ENCODE measurements at regions not wholly inside any gene's neighbourhood (a gene's known extent, or its start where the extent isn't known, plus 50 kb on each side); places are given as distances from the start of the nearest gene placed in this dataset.

DNA sequence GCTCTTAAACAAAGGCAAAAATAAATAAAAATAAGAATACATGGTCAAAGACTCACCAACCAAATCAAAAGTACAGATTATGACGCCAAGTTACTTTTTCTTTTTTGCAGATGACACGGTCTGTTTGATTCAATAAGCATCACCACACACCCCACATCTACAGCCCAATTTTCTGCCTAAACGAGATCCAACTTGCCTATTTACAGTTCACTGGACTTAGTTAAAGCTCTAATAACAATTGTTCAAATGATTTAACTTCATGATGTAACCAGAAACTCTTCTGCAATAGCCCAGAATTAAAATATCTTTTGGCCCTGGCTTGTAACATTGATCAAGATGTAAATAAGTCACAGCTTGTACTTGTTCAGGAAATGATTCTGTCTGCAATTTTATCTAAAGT lies 590.3 kb upstream of the C9orf72 start:
- Mint-ChIP-seq H3K27ac (no peak overlapping the region), H3K4me3 (no peak overlapping the region), H3K27me3 (no peaks in the 10 kb centered on the region), H3K4me1 (no peaks in the 10 kb centered on the region), H3K9me3 (no peaks in the 10 kb centered on the region), H3K36me3 (no peaks in the 10 kb centered on the region)
- CTCF ChIA-PET, result no interaction called here
- no peak for DNase-seq

DNA sequence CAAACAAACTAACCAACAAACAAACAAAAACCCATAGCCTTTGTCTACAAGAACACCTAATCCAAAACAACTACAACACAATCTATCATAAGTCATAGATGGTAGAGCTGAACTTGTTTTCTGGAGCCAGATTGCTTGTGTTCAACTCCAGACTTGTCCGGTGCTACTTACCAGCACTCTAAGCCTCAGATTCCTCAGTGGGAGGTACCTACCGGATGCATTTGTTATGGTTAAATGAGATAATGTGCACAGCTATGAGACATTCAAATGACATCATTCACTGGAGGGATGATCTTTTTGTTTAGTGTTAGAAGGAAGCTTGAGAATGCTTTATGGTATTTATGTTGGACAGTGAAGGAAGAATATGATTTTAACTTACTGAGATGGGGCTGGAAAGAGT lies 592.9 kb upstream of the C9orf72 start:
- no peaks in the 10 kb centered on the region for H3K4me1 Mint-ChIP-seq
- H3K9me3 Mint-ChIP-seq, result no peaks in the 10 kb centered on the region
- no peak for DNase-seq
- no peaks in the 10 kb centered on the region for H3K36me3 Mint-ChIP-seq
- CTCF ChIA-PET, result no interaction called here
- H3K27me3 Mint-ChIP-seq, result no peaks in the 10 kb centered on the region
- no peak overlapping the region for H3K27ac Mint-ChIP-seq
- no peak overlapping the region for H3K4me3 Mint-ChIP-seq

DNA sequence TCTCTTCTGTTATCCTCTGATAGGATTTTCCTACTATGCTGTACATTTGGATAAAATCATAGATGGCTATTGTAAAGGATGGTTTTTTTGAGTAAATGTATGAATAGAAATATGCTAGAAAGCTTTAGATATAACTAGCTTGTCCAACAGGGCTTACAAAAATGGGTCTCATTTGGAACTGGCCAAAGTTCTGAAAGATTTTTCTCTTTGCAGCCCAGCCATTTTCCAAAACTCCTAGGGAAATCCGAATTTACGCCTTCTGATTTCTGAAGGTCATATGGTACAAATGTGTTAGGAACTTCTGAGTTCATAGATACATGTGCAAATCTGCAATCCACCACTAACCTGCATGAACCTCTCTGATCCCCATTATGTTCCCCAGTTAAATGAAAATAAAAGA lies 603.9 kb upstream of the C9orf72 start:
- no peaks in the 10 kb centered on the region for H3K9me3 Mint-ChIP-seq
- no peaks in the 10 kb centered on the region for H3K36me3 Mint-ChIP-seq
- H3K27me3 Mint-ChIP-seq, result no peaks in the 10 kb centered on the region
- no peak overlapping the region for H3K27ac Mint-ChIP-seq
- CTCF ChIA-PET, result no interaction called here
- H3K4me3 Mint-ChIP-seq, result no peak overlapping the region
- H3K4me1 Mint-ChIP-seq, result no peaks in the 10 kb centered on the region
- no peak for DNase-seq

DNA sequence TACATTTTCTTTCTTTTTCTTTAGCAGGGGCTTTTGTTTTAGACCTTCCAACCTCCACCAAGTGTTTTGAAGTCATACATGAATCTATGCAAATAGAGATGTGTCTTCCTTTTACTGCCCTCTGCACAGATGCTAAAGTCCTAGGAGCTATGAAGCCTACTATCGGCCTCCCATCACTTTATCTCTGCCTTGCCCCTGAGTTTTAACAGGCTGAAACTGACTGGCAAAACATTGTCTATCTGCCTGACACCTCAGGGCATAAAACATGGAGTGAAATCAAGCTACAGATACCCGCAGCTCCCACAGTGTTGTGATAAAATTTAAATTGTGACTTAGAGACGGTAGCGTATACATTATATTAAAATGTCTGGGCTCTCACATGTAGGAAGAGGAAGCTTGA lies 604.6 kb upstream of the C9orf72 start:
- no peak overlapping the region for H3K27ac Mint-ChIP-seq
- no peak overlapping the region for H3K4me3 Mint-ChIP-seq
- H3K4me1 Mint-ChIP-seq, result no peaks in the 10 kb centered on the region
- H3K9me3 Mint-ChIP-seq, result no peaks in the 10 kb centered on the region
- DNase-seq, result no peak
- no peaks in the 10 kb centered on the region for H3K27me3 Mint-ChIP-seq
- CTCF ChIA-PET, result no interaction called here
- H3K36me3 Mint-ChIP-seq, result no peaks in the 10 kb centered on the region

DNA sequence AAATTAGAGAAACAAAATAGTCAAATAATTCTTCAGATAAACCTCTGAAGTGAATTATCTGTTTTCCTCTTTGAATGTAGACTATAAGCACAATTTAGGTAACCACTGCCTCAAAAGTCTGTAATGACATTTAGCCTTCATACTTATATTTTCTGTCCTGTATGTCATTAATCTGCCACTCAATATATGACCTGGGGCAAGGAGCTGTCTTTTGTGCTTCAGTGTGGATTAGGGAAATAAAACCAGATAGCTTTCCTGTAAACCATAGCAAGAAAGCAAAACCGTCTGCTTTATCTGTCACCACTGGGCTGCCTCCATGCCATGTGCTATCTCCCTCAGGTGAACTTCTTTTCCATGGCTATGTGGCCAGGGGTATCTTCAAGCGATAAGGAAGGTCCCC lies 606.6 kb upstream of the C9orf72 start:
- no peak overlapping the region for H3K4me3 Mint-ChIP-seq
- H3K36me3 Mint-ChIP-seq, result no peaks in the 10 kb centered on the region
- H3K9me3 Mint-ChIP-seq, result no peaks in the 10 kb centered on the region
- CTCF ChIA-PET, result no interaction called here
- no peaks in the 10 kb centered on the region for H3K27me3 Mint-ChIP-seq
- no peaks in the 10 kb centered on the region for H3K4me1 Mint-ChIP-seq
- H3K27ac Mint-ChIP-seq, result no peak overlapping the region
- DNase-seq, result no peak

DNA sequence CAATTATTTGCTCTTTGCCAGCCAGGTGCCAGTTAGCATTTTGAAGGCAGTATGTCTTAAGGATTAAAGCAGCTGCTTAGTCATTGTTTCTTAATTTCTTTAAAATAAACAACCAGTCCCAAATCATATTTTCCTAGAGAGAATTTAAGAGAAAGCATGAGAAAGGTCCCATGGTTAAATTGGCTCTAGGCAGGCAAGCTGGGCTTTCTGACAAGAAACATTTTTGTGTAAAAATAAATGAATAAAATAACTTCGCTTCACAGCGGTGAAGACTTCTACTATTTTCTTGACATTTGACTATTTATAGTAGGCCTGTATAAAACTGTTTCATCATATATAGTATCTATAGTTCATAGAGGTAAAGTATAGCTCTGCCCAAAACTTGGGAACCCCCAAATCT lies 617.7 kb upstream of the C9orf72 start:
- H3K27ac Mint-ChIP-seq, result no peak overlapping the region
- no peaks in the 10 kb centered on the region for H3K4me1 Mint-ChIP-seq
- DNase-seq, result no peak
- CTCF ChIA-PET, result no interaction called here
- H3K9me3 Mint-ChIP-seq, result peaks cover 24% of the 10 kb centered on the region
- H3K4me3 Mint-ChIP-seq, result no peak overlapping the region
- no peaks in the 10 kb centered on the region for H3K36me3 Mint-ChIP-seq
- no peaks in the 10 kb centered on the region for H3K27me3 Mint-ChIP-seq

DNA sequence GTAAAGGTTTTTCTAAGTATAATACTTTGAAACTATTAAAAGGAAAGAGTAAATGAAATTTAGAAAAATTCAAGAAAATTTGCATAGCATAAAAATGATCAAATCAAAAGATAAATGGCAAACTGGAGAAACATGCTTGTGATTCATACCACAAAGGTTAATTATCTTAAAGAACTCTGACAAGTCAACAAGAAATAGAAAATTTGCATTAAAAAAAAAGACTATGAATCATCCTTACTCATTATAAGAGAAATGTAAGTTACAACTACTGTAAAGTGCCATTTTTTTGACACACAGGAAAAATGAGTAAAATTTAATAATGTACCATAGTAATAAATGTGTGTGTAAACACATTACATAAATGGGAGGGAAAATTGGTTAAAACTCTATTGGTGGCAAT lies 624.4 kb upstream of the C9orf72 start:
- DNase-seq, result no peak
- CTCF ChIA-PET, result no interaction called here
- no peak overlapping the region for H3K4me3 Mint-ChIP-seq

DNA sequence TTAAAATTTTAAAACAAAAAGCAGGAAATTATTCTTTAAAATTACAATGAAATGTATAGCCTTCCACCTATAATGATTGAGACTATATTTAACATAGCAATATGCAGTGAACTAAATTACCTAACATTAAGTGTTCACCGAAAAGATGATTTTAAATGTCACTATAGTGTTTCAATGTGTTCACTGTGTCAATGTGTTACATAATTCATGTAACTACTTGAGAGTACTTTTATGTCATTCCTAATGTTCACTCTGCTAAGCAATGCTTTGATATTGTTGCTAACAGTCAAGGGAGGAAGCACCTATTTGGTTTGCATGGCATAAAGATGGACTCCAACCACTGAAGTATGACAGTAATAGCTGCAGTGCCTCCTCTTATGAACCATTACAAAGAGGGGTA lies 629.8 kb upstream of the C9orf72 start:
- H3K36me3 Mint-ChIP-seq, result no peaks in the 10 kb centered on the region
- CTCF ChIA-PET, result no interaction called here
- H3K27ac Mint-ChIP-seq, result no peak overlapping the region
- DNase-seq, result no peak
- H3K27me3 Mint-ChIP-seq, result no peaks in the 10 kb centered on the region
- H3K9me3 Mint-ChIP-seq, result no peaks in the 10 kb centered on the region
- no peak overlapping the region for H3K4me3 Mint-ChIP-seq
- H3K4me1 Mint-ChIP-seq, result no peaks in the 10 kb centered on the region

More for the DNA sequence above, 624.4 kb upstream of the C9orf72 start:
- Mint-ChIP-seq H3K36me3 (no peaks in the 10 kb centered on the region), H3K9me3 (no peaks in the 10 kb centered on the region), H3K27ac (no peak overlapping the region), H3K4me1 (no peaks in the 10 kb centered on the region), H3K27me3 (no peaks in the 10 kb centered on the region)

DNA sequence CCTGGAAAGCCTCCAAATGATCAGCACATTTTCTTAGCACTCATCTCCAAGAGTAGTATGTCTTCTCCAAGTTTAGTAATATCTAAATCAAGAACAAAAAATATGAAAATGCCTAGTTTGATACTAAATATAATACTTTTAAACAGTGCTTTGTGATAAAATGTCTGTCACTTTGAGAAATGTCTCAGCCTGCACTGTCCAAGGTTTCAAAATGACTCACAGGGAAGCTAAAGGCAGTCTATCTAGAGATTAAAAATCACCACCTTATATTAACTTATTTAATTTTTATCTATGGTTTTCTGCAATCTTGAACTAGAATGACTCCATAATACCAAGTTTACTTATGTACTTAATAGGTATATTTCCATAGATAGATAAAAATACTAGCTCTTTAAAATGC lies 633.0 kb upstream of the C9orf72 start:
- CTCF ChIA-PET, result interaction anchor here (1.5 kb wide), 1 partner anchor 13 kb away, joined by 3 read pairs; no protein-coding TSS in a partner anchor
- DNase-seq, result no peak
- Mint-ChIP-seq H3K27ac (no peak overlapping the region), H3K4me3 (no peak overlapping the region), H3K36me3 (no peaks in the 10 kb centered on the region), H3K9me3 (no peaks in the 10 kb centered on the region), H3K4me1 (no peaks in the 10 kb centered on the region), H3K27me3 (no peaks in the 10 kb centered on the region)

DNA sequence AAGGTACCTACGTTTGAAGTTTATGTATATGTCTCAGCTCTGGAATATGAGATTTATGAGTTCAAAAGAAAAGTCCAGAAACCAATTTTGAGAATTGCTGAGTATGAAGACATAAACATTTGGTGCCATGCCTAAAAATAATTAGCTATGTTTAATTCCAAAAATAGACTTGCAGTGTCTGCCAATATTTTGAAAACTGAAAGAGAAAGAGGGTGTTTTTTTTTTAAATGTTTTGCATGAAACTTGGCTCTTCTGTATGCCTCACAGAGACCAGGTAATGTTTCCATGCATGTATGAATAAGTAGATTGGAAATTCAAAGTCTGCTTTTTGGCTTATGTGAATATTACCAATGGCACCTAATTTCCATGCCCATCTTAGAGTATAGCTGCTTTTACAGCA lies 634.4 kb upstream of the C9orf72 start:
- no peak for DNase-seq
- no peaks in the 10 kb centered on the region for H3K9me3 Mint-ChIP-seq
- no peak overlapping the region for H3K4me3 Mint-ChIP-seq
- H3K27me3 Mint-ChIP-seq, result no peaks in the 10 kb centered on the region
- H3K4me1 Mint-ChIP-seq, result no peaks in the 10 kb centered on the region
- no peaks in the 10 kb centered on the region for H3K36me3 Mint-ChIP-seq
- H3K27ac Mint-ChIP-seq, result no peak overlapping the region
- CTCF ChIA-PET, result no interaction called here

DNA sequence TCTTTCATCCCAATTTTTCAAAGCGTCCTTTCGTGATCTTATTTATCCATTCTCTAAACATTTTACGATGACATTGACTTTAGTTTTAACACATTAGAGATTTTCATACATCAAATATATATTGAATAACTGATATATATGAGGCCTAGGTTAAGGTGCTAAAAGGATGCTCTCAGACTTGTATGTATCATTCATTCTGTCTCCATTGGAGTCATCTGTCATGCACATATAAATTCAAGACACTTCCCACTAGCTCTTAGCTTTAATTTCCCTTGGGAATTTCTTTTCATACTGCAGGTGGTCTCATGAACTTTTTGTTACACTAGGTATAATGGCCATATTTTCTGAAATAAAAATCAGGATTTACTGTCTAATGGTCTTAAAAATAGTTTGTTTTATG lies 635.8 kb upstream of the C9orf72 start:
- CTCF ChIA-PET, result no interaction called here
- no peak for DNase-seq
- Mint-ChIP-seq H3K4me1 (no peaks in the 10 kb centered on the region), H3K9me3 (no peaks in the 10 kb centered on the region), H3K4me3 (no peak overlapping the region), H3K27ac (no peak overlapping the region), H3K36me3 (no peaks in the 10 kb centered on the region), H3K27me3 (no peaks in the 10 kb centered on the region)

DNA sequence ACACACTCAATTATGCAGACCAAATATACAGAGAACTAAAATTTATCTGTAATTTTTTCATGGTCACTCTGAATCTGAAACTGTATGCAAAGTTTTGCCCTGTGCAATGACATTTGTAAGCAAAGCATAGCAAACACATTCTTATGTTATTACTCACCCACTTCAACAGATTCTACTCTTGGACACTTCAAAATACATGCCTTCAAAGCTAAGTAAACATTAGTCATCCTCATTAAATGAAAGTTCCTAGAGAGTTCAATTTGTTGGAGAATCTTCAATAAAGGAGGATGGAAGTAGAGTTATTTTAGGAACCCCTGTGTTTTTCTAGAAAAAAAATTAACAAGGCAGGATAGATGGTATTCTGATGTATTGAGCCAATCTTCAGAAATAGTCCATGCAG lies 639.7 kb upstream of the C9orf72 start:
- no peak overlapping the region for H3K4me3 Mint-ChIP-seq
- no peaks in the 10 kb centered on the region for H3K9me3 Mint-ChIP-seq
- no peak for DNase-seq
- no peaks in the 10 kb centered on the region for H3K36me3 Mint-ChIP-seq
- H3K27me3 Mint-ChIP-seq, result no peaks in the 10 kb centered on the region
- no peak overlapping the region for H3K27ac Mint-ChIP-seq
- no peaks in the 10 kb centered on the region for H3K4me1 Mint-ChIP-seq
- CTCF ChIA-PET, result interaction anchor here (0.5 kb wide), 1 partner anchor 519 kb away, joined by 3 read pairs; no protein-coding TSS in a partner anchor

DNA sequence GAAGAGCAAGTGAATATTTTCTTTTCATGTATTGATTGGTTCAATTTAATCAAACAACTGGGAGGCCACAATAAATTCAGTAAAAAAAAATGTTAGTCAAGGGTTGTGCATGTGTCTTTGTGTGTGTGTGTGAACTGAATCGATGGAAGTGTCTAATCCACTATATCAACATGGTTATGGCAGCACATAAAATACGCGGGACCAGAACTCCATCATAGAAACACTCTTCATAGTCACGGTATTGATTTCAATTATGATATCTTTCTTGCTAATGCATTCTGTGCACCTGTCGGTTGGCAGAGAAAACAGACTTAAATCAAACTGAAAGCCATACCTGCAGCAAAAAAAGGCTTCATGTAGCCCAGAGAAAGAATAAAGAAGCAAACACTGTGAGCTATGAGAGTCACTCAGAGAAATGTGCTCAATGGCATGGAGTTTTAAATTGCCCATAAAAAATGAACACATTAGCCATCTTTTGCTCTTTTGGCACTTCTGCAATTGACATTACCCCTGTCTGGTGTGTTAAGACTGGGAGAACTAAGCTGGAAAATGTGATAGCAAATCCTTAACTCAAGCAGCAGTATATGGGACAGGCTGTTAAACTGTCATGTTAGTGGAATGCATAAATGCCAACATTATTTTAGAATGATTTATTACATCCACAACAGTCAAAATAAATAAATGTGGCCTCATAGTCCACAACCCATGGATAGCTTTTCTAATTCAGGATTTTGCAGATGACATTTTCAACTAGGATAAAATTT lies 642.4 kb upstream of the C9orf72 start:
- H3K27ac Mint-ChIP-seq, result no peak overlapping the region
- DNase-seq, result no peak
- H3K4me1 Mint-ChIP-seq, result no peaks in the 10 kb centered on the region

DNA sequence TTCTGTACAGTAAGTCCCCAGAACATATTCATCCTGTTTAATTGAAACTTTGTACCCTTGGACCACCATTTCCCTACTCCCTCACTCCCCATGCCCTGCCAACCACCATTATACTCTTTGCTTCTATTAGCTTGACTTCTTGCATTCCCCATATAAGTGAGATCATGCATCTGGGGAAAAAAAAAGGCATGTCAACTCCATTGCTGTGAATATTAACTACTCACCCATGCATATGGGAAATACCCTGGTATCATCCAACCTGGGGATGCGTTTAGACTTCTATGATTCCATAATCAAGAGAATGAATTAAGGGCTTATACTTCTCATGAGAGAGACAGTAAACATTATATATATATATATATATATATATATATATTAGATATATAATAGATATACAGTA lies 659.4 kb upstream of the C9orf72 start:
- H3K27me3 Mint-ChIP-seq, result no peaks in the 10 kb centered on the region
- peaks cover 10% of the 10 kb centered on the region for H3K9me3 Mint-ChIP-seq
- H3K36me3 Mint-ChIP-seq, result no peaks in the 10 kb centered on the region
- no peak for DNase-seq
- H3K4me3 Mint-ChIP-seq, result no peak overlapping the region
- H3K4me1 Mint-ChIP-seq, result no peaks in the 10 kb centered on the region
- H3K27ac Mint-ChIP-seq, result no peak overlapping the region
- CTCF ChIA-PET, result no interaction called here

More for the DNA sequence above, 642.4 kb upstream of the C9orf72 start:
- H3K9me3 Mint-ChIP-seq, result peaks cover 2% of the 10 kb centered on the region
- CTCF ChIA-PET, result no interaction called here
- no peak overlapping the region for H3K4me3 Mint-ChIP-seq
- H3K36me3 Mint-ChIP-seq, result no peaks in the 10 kb centered on the region
- no peaks in the 10 kb centered on the region for H3K27me3 Mint-ChIP-seq

DNA sequence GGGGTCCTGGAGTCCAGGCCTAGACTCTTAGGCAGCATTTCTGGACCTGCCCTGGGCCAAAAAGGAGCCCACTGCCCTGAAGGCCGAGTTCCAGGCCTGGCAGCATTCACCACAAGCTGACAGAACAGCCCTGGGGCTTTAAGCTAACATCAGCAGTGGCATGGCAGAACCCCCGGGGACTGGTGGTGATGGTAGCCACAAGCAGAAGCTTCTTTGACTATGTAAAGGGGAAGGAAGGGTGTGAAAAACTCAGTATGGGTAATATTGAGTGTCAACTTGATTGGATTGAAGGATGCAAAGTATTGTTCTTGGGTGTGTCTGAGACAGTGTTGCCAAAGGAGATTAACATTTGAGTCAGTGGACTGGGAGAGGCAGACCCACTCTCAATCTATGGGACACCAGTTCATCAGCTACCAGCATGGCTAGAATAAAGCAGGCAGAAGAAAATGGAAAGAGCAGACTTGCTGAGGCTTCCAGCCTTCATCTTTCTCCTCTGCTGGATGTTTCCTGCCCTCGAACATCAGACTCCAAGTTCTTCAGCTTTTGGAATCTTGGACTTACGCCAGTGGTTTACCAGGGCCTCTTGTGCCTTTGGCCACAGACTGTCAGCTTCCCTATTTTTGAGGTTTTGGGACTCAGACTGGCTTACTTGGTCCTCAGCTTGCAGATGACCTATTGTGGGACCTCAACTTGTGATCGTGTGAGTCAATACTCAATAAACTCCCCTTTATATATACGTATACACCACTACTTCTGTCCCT lies 661.0 kb upstream of the C9orf72 start:
- Mint-ChIP-seq H3K4me3 (no peak overlapping the region), H3K27ac (no peak overlapping the region), H3K9me3 (peaks cover 17% of the 10 kb centered on the region), H3K36me3 (no peaks in the 10 kb centered on the region), H3K27me3 (no peaks in the 10 kb centered on the region), H3K4me1 (no peaks in the 10 kb centered on the region)
- CTCF ChIA-PET, result no interaction called here
- no peak for DNase-seq

Measured in activated naive CD4-positive, alpha-beta T cell treated with anti-CD3 and anti-CD28 coated beads, Interleukin-2, amount 10 ng/mL, durations not matched to agents 7 days and 5 days (primary cell).